ENCODE measurements at regions not wholly inside any gene's neighbourhood (a gene's known extent, or its start where the extent isn't known, plus 50 kb on each side); places are given as distances from the start of the nearest gene placed in this dataset.

DNA sequence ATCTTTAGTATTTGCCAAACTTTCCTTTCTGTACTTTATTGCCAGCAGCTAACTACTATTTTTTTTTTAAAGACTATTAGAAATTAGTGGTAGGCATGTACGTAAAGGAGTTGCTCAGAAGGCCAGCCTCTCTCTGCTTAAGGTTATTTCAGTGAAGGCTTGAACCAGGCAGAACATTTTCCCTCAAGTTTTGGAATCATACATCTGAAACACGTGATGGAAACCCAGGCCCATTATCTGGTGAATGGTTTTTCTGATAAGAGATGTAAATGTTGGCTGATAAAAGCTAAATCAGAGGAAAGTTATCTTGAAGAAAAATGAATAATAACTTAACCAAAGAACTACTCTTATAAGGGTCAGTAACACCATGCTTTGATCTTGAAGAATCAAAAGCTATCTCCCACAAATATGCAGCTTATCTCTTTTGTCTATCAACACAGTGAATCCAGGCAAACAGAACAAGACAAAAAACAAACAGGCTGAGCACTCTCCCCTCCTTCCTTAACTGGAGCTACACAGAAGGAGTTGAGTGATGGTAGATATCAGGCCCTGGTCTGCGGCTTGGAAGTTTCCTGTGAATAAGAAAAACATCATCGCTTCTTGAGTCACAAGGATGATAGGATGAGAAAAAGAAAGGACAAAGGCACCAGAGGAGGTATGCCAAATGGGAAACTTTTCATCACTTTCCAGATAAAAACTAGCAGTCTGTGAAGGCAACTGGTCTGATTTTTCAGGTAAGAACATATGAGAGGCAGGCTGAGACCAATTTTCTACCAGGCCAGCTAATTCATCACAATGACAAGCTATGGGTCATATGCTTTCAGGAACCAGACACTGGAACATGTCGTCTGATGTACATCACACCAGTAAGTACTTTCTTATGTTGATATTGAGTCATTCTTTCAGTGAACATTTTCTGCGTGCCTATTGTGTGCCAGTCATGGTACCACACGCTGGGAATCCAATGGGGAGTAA, 88.4 kb upstream of the STK17B start:
- TF ChIP-seq EP300 (IDR thresholded peaks at IDR 0.05; ENCODE audit: low read depth) (no peak), POLR2AphosphoS5 (IDR thresholded peaks at IDR 0.05) (no peak), POLR2A (IDR thresholded peaks at IDR 0.05) (no peak)
- TF ChIP-seq, protein P1, sequence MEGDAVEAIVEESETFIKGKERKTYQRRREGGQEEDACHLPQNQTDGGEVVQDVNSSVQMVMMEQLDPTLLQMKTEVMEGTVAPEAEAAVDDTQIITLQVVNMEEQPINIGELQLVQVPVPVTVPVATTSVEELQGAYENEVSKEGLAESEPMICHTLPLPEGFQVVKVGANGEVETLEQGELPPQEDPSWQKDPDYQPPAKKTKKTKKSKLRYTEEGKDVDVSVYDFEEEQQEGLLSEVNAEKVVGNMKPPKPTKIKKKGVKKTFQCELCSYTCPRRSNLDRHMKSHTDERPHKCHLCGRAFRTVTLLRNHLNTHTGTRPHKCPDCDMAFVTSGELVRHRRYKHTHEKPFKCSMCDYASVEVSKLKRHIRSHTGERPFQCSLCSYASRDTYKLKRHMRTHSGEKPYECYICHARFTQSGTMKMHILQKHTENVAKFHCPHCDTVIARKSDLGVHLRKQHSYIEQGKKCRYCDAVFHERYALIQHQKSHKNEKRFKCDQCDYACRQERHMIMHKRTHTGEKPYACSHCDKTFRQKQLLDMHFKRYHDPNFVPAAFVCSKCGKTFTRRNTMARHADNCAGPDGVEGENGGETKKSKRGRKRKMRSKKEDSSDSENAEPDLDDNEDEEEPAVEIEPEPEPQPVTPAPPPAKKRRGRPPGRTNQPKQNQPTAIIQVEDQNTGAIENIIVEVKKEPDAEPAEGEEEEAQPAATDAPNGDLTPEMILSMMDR (IDR thresholded peaks at IDR 0.05): no peak

Measured in transverse colon (tissue), 4 donors.